ENCODE measurements at regions not wholly inside any gene's neighbourhood (a gene's known extent, or its start where the extent isn't known, plus 50 kb on each side); places are given as distances from the start of the nearest gene placed in this dataset.

- Histone ChIP-seq H3K27ac (ENCODE audit: low read depth, low read length) (no peak overlapping the region), H3K79me2 (ENCODE audit: insufficient read depth, low read length) (no peaks in the 10 kb centered on the region), H3K4me3 (replicated peaks in 1 of 2; ENCODE audit: low read depth in 1 of 2, low read length in 2 of 2) (no peak overlapping the region), H3K9ac (ENCODE audit: low read length) (no peak overlapping the region), H3K9me2 (ENCODE audit: insufficient read depth) (no peaks in the 10 kb centered on the region), H3K4me2 (ENCODE audit: low read length) (no peak overlapping the region), H3K4me1 (ENCODE audit: control insufficient read depth in 1 of 2, insufficient read depth in 2 of 2, low read length in 2 of 2) (no peaks in the 10 kb centered on the region), H3K27me3 (ENCODE audit: insufficient read depth, low read length) (no peaks in the 10 kb centered on the region), H3K9me3 (ENCODE audit: control insufficient read depth in 1 of 2, insufficient read depth in 1 of 2, low read depth in 1 of 2, low read length in 2 of 2) (no peaks in the 10 kb centered on the region), H3K36me3 (ENCODE audit: control insufficient read depth in 1 of 2, insufficient read depth in 2 of 2, low read length in 2 of 2) (no peaks in the 10 kb centered on the region), H2AFZ (ENCODE audit: low read depth, low read length, poor library complexity, severe bottlenecking) (no peak overlapping the region), H4K20me1 (ENCODE audit: insufficient read depth) (no peaks in the 10 kb centered on the region)
- RAD21 ChIA-PET (ENCODE audit: low non-redundant PET in 1 of 2, low total read pairs in 2 of 2, uncharacterized antibody in 2 of 2, unreplicated experiment in 2 of 2) = no interaction called here
- no TSS peak for BruUV-seq (replicated peaks)
- DNase-seq (ENCODE audit: low read depth, low spot score) = no peak
- no peak for ATAC-seq
- POLR2A ChIA-PET = no interaction called here
- intact Hi-C loops (cut with micrococcal nuclease) = no loop called here
- CTCF ChIA-PET = no interaction called here
- no peak for TF ChIP-seq POLR2A (IDR thresholded peaks at IDR 0.05; ENCODE audit: borderline replicate concordance, extremely low read depth, insufficient read depth, insufficient read length)
- TF ChIP-seq, protein P1, sequence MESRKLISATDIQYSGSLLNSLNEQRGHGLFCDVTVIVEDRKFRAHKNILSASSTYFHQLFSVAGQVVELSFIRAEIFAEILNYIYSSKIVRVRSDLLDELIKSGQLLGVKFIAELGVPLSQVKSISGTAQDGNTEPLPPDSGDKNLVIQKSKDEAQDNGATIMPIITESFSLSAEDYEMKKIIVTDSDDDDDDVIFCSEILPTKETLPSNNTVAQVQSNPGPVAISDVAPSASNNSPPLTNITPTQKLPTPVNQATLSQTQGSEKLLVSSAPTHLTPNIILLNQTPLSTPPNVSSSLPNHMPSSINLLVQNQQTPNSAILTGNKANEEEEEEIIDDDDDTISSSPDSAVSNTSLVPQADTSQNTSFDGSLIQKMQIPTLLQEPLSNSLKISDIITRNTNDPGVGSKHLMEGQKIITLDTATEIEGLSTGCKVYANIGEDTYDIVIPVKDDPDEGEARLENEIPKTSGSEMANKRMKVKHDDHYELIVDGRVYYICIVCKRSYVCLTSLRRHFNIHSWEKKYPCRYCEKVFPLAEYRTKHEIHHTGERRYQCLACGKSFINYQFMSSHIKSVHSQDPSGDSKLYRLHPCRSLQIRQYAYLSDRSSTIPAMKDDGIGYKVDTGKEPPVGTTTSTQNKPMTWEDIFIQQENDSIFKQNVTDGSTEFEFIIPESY (IDR thresholded peaks at IDR 0.05; ENCODE audit: extremely low read depth, insufficient replicate concordance, low read length) = no peak
- no peak for TF ChIP-seq TCF7L2 (IDR thresholded peaks at IDR 0.05; ENCODE audit: borderline replicate concordance, extremely low read depth, insufficient read depth, insufficient read length)
- no peak for TF ChIP-seq ATF3 (IDR thresholded peaks at IDR 0.05)
- TF ChIP-seq, protein P2, sequence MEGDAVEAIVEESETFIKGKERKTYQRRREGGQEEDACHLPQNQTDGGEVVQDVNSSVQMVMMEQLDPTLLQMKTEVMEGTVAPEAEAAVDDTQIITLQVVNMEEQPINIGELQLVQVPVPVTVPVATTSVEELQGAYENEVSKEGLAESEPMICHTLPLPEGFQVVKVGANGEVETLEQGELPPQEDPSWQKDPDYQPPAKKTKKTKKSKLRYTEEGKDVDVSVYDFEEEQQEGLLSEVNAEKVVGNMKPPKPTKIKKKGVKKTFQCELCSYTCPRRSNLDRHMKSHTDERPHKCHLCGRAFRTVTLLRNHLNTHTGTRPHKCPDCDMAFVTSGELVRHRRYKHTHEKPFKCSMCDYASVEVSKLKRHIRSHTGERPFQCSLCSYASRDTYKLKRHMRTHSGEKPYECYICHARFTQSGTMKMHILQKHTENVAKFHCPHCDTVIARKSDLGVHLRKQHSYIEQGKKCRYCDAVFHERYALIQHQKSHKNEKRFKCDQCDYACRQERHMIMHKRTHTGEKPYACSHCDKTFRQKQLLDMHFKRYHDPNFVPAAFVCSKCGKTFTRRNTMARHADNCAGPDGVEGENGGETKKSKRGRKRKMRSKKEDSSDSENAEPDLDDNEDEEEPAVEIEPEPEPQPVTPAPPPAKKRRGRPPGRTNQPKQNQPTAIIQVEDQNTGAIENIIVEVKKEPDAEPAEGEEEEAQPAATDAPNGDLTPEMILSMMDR (IDR thresholded peaks at IDR 0.05 in 2 of 3, conservative IDR thresholded peaks at IDR 0.05 in 1 of 3; ENCODE audit: borderline replicate concordance in 1 of 3, insufficient read depth in 1 of 3, low read depth in 2 of 3, low read length in 2 of 3) = no peak
- TF ChIP-seq SP1 (IDR thresholded peaks at IDR 0.05; ENCODE audit: low read depth) = no peak
- no peak for TF ChIP-seq CBX3 (IDR thresholded peaks at IDR 0.05; ENCODE audit: low read depth)
- no peak for TF ChIP-seq POLR2AphosphoS5 (IDR thresholded peaks at IDR 0.05; ENCODE audit: low read depth, low read length)
- no peak for TF ChIP-seq ZFX (IDR thresholded peaks at IDR 0.05)
- no peak for TF ChIP-seq EZH2phosphoT487 (IDR thresholded peaks at IDR 0.05; ENCODE audit: borderline replicate concordance)
- no peak for TF ChIP-seq ZNF274 (IDR thresholded peaks at IDR 0.05; ENCODE audit: low read depth, low read length)
- no peak for TF ChIP-seq ELF1 (IDR thresholded peaks at IDR 0.05; ENCODE audit: borderline replicate concordance, low read depth)
- no peak for TF ChIP-seq SRF (IDR thresholded peaks at IDR 0.05; ENCODE audit: low read depth)
- no peak for TF ChIP-seq YY1 (IDR thresholded peaks at IDR 0.05; ENCODE audit: extremely low read depth, insufficient replicate concordance, low read depth, low read length)
- no peak for TF ChIP-seq EZH2 (IDR thresholded peaks at IDR 0.05)
- TF ChIP-seq CEBPB (IDR thresholded peaks at IDR 0.05; ENCODE audit: low read depth) = no peak
- no peak for TF ChIP-seq MAX (IDR thresholded peaks at IDR 0.05)
These were observed 472.3 kb downstream of the PDHA2 start for GRCh38 chr4:96312046-96312685.
